ENCODE measurements at regions not wholly inside any gene's neighbourhood (a gene's known extent, or its start where the extent isn't known, plus 50 kb on each side); places are given as distances from the start of the nearest gene placed in this dataset.

DNA sequence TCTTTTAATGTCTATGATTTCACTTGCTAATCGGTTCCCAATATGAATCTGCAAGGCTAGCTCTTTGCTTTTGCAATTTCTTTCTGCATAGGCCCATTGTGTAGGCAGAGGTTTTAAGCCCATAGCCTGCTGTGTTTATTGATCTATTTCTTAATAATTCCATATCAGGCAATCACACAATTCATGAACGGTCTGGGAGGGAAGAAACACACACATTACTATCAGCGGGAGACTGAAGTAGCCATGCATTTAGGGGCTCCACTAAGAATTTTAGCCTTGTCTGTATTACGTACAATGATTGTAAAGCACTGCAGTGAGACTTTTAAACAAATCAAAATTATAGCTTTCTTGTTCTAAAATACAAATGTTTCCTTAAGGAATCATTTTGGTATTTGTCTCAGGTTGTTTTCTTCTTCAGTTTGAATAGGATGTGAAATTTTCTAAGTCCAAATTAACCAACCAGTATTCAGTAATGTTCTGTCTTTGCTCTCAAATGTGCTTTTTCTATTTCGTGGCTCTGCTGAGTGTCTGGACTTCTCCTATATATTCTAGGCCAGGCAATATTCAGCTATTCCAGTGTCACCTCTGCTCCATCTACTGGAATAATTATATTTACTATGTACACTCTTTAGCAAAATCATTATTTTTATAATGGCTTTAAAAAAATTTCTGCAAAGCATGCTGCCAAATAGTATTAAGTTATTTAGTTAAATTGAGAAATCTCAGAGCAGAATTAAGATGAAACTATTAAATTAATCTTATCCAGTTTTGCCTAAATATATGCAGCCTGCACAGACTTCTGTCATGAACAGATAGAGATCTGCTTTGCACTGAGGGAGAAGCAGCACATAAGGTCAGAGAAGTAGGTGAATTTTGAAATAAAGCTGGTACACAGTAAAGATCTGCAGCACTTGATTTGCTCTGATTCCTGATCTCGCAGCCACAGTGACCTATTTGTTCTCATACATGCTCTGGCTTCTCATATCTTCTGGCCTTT lies 103.0 kb upstream of the NAALADL2 start:
- TF ChIP-seq CTCF (IDR thresholded peaks at IDR 0.05) (no peak), POLR2AphosphoS5 (IDR thresholded peaks at IDR 0.05) (no peak), POLR2A (IDR thresholded peaks at IDR 0.05; ENCODE audit: low read depth) (no peak)
